ENCODE measurements at regions not wholly inside any gene's neighbourhood (a gene's known extent, or its start where the extent isn't known, plus 50 kb on each side); places are given as distances from the start of the nearest gene placed in this dataset.
"Not testable (repeated sequence)": the region's sequence is repeated elsewhere in the genome, so short reads cannot be mapped to it uniquely, and the experiment has no call there.

DNA sequence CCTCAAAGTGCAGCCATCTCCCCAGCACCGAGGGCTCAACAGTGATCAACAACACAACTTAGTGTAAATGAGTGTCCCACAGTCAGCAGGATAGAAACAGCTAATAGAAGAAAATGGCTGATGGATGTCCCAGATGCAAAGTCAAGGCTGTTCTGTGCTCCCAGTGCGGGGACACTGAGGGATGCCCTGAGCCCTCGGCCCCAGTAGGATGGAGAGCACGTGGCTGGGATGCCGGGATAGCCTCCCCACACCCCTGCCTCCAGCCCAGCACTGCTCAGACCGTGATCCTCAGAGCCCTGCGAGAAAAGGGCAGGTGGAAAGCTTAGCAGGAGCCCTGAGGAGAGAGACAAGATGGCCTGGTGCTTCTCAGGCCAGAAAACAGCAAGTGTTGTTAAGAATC is 243.9 kb upstream of the TCERG1L start:
- WGBS (ENCODE audit: low lambda C conversion rate, missing lambda C conversion rate), result 84% methylated on average over 7 of the region's 7 CpGs

DNA sequence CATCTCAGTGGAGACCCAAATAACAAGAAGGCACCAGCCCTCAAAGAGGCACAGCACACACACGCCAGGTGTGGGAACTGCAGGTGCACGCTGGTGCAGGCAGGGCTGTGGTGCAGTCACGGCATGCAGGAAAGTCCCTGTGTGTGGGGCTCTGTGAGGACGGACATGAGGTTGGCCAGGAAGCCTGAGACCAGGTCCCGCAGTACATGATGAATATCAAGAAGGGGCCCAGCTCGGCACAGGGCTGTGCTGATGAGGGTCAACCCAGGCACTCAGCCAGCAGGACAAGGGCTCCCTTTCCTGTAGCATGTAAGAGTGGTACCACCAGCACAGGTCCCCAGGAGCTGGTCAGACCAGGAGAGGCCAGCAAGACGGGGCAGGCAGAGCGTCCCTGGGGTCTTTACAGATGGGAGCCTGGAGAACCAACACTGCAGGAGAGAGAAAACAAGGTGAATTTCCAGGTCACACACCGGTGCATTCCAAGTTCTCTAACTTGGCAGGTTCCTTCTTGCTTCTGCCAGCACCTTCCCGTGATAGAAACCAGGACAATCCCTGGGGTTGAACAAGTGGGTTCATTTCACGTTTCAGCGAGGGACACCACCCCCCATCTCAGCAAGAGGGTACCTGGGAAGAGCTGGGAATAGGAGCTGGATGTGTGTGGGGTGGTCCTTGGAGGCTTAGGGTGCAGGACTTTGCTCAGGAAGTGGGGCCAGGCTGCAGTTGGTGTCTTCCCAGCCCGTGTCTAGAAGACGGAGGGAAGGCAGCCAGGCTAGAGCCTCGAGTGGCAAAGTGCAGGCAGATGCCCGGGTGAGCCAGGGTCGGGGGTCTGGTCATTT is 244.8 kb upstream of the TCERG1L start:
- H3K9me3 ChIP-seq (ENCODE audit: low read depth), result no peaks in the 10 kb centered on the region
- no peak overlapping the region for H3K4me3 ChIP-seq
- no peaks in the 10 kb centered on the region for H3K4me1 ChIP-seq (ENCODE audit: insufficient read depth)
- no peaks in the 10 kb centered on the region for H3K79me2 ChIP-seq
- H3K27ac ChIP-seq, result no peak overlapping the region
- H3K27me3 ChIP-seq, result peaks cover 5% of the 10 kb centered on the region
- WGBS (ENCODE audit: low lambda C conversion rate, missing lambda C conversion rate), result 88% methylated on average over 17 of the region's 17 CpGs
- H3K36me3 ChIP-seq (replicated peaks; ENCODE audit: insufficient read depth, low read depth), result no peaks in the 10 kb centered on the region
- no peaks in the 10 kb centered on the region for H4K20me1 ChIP-seq (ENCODE audit: insufficient read depth, poor library complexity, severe bottlenecking)
- no peak overlapping the region for H3K4me2 ChIP-seq
- no peak for TF ChIP-seq EZH2phosphoT487 (IDR thresholded peaks at IDR 0.05; ENCODE audit: low read depth, severe bottlenecking, unreplicated experiment)
- no peak for TF ChIP-seq EZH2 (IDR thresholded peaks at IDR 0.05; ENCODE audit: borderline replicate concordance)
- TF ChIP-seq, protein P1, sequence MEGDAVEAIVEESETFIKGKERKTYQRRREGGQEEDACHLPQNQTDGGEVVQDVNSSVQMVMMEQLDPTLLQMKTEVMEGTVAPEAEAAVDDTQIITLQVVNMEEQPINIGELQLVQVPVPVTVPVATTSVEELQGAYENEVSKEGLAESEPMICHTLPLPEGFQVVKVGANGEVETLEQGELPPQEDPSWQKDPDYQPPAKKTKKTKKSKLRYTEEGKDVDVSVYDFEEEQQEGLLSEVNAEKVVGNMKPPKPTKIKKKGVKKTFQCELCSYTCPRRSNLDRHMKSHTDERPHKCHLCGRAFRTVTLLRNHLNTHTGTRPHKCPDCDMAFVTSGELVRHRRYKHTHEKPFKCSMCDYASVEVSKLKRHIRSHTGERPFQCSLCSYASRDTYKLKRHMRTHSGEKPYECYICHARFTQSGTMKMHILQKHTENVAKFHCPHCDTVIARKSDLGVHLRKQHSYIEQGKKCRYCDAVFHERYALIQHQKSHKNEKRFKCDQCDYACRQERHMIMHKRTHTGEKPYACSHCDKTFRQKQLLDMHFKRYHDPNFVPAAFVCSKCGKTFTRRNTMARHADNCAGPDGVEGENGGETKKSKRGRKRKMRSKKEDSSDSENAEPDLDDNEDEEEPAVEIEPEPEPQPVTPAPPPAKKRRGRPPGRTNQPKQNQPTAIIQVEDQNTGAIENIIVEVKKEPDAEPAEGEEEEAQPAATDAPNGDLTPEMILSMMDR (IDR thresholded peaks at IDR 0.05; ENCODE audit: poor library complexity), result no peak
- DNase-seq (ENCODE audit: low spot score), result no peak
- no peaks in the 10 kb centered on the region for H3K9me2 ChIP-seq (replicated peaks; ENCODE audit: insufficient read depth)
- no peak overlapping the region for H2AFZ ChIP-seq

More for the DNA sequence above, 243.9 kb upstream of the TCERG1L start:
- H3K4me2 ChIP-seq, result no peak overlapping the region
- no peak overlapping the region for H2AFZ ChIP-seq
- H3K79me2 ChIP-seq, result no peaks in the 10 kb centered on the region
- no peaks in the 10 kb centered on the region for H3K9me3 ChIP-seq (ENCODE audit: low read depth)
- H3K9me2 ChIP-seq (replicated peaks; ENCODE audit: insufficient read depth), result no peaks in the 10 kb centered on the region
- no peaks in the 10 kb centered on the region for H3K36me3 ChIP-seq (replicated peaks; ENCODE audit: insufficient read depth, low read depth)
- H3K4me3 ChIP-seq, result no peak overlapping the region
- no peaks in the 10 kb centered on the region for H4K20me1 ChIP-seq (ENCODE audit: insufficient read depth, poor library complexity, severe bottlenecking)
- no peak for TF ChIP-seq EZH2 (IDR thresholded peaks at IDR 0.05; ENCODE audit: borderline replicate concordance)
- no peak for TF ChIP-seq EZH2phosphoT487 (IDR thresholded peaks at IDR 0.05; ENCODE audit: low read depth, severe bottlenecking, unreplicated experiment)
- TF ChIP-seq, protein P1 (IDR thresholded peaks at IDR 0.05; ENCODE audit: poor library complexity), result no peak
- no peaks in the 10 kb centered on the region for H3K4me1 ChIP-seq (ENCODE audit: insufficient read depth)
- no peak for DNase-seq (ENCODE audit: low spot score)
- H3K27me3 ChIP-seq, result peaks cover 10% of the 10 kb centered on the region
- no peak overlapping the region for H3K27ac ChIP-seq

DNA sequence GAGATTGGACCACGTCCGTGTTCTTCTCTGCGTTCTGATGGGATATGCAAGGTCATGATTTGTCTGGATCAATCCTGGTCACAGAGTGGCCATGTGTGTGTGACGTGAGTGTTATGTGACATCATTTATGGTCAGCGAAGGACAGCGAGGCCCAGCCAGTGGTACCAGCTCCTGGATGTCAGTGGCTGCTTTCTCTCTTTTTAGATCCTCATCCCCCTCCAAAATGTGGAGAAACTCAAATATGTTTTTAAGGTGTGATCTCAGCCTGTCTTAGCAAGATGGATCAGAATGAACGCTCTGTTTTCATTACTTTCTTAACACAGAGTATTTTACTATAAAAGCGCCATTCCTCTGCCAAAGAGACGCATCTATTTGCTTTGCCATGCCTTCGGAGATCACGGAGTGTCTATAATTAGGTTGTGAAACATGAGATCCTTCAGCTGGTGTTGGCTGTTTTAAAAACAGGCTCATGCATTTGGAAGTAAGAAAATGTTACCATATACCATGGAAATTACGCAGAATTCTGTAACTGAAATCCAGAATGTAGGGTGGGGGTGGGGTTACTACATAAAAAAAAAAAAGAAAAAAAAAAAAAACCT is 245.5 kb upstream of the TCERG1L start:
- Histone ChIP-seq H3K36me3 (replicated peaks; ENCODE audit: insufficient read depth, low read depth) (no peaks in the 10 kb centered on the region), H3K79me2 (no peaks in the 10 kb centered on the region), H3K9me2 (replicated peaks; ENCODE audit: insufficient read depth) (no peaks in the 10 kb centered on the region), H3K27ac (no peak overlapping the region), H2AFZ (no peak overlapping the region), H4K20me1 (ENCODE audit: insufficient read depth, poor library complexity, severe bottlenecking) (no peaks in the 10 kb centered on the region), H3K9me3 (ENCODE audit: low read depth) (no peaks in the 10 kb centered on the region), H3K4me1 (ENCODE audit: insufficient read depth) (no peaks in the 10 kb centered on the region), H3K4me2 (no peak overlapping the region), H3K4me3 (no peak overlapping the region), H3K27me3 (peaks cover 9% of the 10 kb centered on the region)
- DNase-seq (ENCODE audit: low spot score), result no peak
- TF ChIP-seq EZH2phosphoT487 (IDR thresholded peaks at IDR 0.05; ENCODE audit: low read depth, severe bottlenecking, unreplicated experiment), result no peak
- TF ChIP-seq EZH2 (IDR thresholded peaks at IDR 0.05; ENCODE audit: borderline replicate concordance), result no peak
- TF ChIP-seq, protein P1 (IDR thresholded peaks at IDR 0.05; ENCODE audit: poor library complexity), result no peak
- WGBS (ENCODE audit: low lambda C conversion rate, missing lambda C conversion rate), result 93% methylated on average over 12 of the region's 12 CpGs

DNA sequence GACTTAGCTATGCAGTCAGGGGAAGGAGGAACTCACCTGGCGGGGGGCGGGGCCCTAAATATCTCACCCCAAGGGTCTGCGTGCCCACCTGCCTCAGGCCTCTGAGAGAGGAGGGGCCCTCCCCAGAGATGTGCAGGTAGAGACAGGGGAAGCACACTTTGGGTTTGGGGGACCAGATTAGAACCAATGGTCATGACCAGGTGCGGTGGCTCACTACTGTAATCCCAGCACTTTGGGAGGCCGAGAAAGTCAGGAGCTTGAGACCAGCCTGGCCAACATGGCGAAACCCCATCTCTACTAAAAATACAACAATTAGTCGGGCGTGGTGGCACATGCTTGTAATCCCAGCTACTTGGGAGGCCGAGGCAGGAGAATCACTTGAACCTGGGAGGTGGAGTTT is 246.4 kb upstream of the TCERG1L start:
- H3K27ac ChIP-seq; H3K4me2 ChIP-seq; H3K9me2 ChIP-seq (replicated peaks; ENCODE audit: insufficient read depth); H3K4me3 ChIP-seq; H3K9me3 ChIP-seq (ENCODE audit: low read depth); H4K20me1 ChIP-seq (ENCODE audit: insufficient read depth, poor library complexity, severe bottlenecking); DNase-seq (ENCODE audit: low spot score); H3K36me3 ChIP-seq (replicated peaks; ENCODE audit: insufficient read depth, low read depth); H3K79me2 ChIP-seq; H3K4me1 ChIP-seq (ENCODE audit: insufficient read depth); H2AFZ ChIP-seq: not testable (repeated sequence)
- peaks cover 11% of the 10 kb centered on the region for H3K27me3 ChIP-seq
- 84% methylated on average over 9 of the region's 9 CpGs for WGBS (ENCODE audit: low lambda C conversion rate, missing lambda C conversion rate)
